Neural progenitor cell (in vitro differentiated cells): ENCODE measurements at regions not wholly inside any gene's neighbourhood (a gene's known extent, or its start where the extent isn't known, plus 50 kb on each side); places are given as distances from the start of the nearest gene placed in this dataset.

Experiments used
- DNase-seq: peaks from one replicate; pipeline ENCODE4 v3.0.0-alpha.2; 2016; ENCODE audit warnings: low spot score
- H2AFZ ChIP-seq: fragments of 200-600 bp; sonication (generic); replicated peaks from 2 replicates; pipeline ENCODE4 v1.6.1; 2016; ENCODE audit warnings: antibody characterized with exemption
- H3F3A ChIP-seq: fragments of 200-600 bp; sonication (generic); 2 replicates; pipeline ENCODE4 v1.6.1; 2016; ENCODE audit warnings: antibody characterized with exemption, low read depth
- H3K27ac ChIP-seq: fragments of 200-600 bp; sonication (generic); 2 replicates; pipeline ENCODE4 v1.5.1; 2016; ENCODE audit warnings: mild to moderate bottlenecking
- H3K27me3 ChIP-seq: fragments of 200-600 bp; sonication (generic); 2 replicates; pipeline ENCODE4 v1.6.1; 2016; ENCODE audit warnings: mild to moderate bottlenecking, moderate library complexity
- H3K36me3 ChIP-seq: fragments of 200-600 bp; sonication (generic); 2 replicates; pipeline ENCODE4 v1.5.1; 2016
- H3K4me1 ChIP-seq: fragments of 200-600 bp; sonication (generic); 2 replicates; pipeline ENCODE4 v1.6.1; 2016; ENCODE audit warnings: mixed run types
- H3K4me2 ChIP-seq: fragments of 200-600 bp; sonication (generic); 2 replicates; pipeline ENCODE4 v1.6.1; 2016
- H3K4me3 ChIP-seq: fragments of 200-600 bp; sonication (generic); 2 replicates; pipeline ENCODE4 v1.5.1; 2016
- H3K79me2 ChIP-seq: fragments of 200-600 bp; sonication (generic); 2 replicates; pipeline ENCODE4 v1.6.1; 2016; ENCODE audit warnings: low read depth
- H3K9ac ChIP-seq: fragments of 200-600 bp; sonication (generic); 2 replicates; pipeline ENCODE4 v1.6.1; 2016
- H3K9me3 ChIP-seq: fragments of 200-600 bp; sonication (generic); 2 replicates; pipeline ENCODE4 v1.5.1; 2016; ENCODE audit warnings: low read depth
- H4K20me1 ChIP-seq: fragments of 200-600 bp; sonication (generic); 2 replicates; pipeline ENCODE4 v1.6.1; 2016; ENCODE audit warnings: low read depth
- H3K27ac Mint-ChIP-seq: 3 replicates; pipeline ENCODE4 v1.8.0; 2021; ENCODE audit warnings: mixed read lengths
- H3K27me3 Mint-ChIP-seq: 2 replicates; pipeline ENCODE4 v1.8.0; 2022; ENCODE audit warnings: low read depth, mild to moderate bottlenecking, inconsistent platforms, moderate library complexity, mixed read lengths; ENCODE audit not compliant: insufficient read depth
- H3K36me3 Mint-ChIP-seq: 3 replicates; pipeline ENCODE4 v1.8.0; 2021; ENCODE audit warnings: mixed read lengths
- H3K4me1 Mint-ChIP-seq: 3 replicates; pipeline ENCODE4 v1.8.0; 2021; ENCODE audit warnings: mixed read lengths
- H3K4me3 Mint-ChIP-seq: 3 replicates; pipeline ENCODE4 v1.8.0; 2021; ENCODE audit warnings: mild to moderate bottlenecking, moderate library complexity, mixed read lengths
- H3K9me3 Mint-ChIP-seq: 3 replicates; pipeline ENCODE4 v1.8.0; 2020; ENCODE audit warnings: mixed read lengths
- EZH2 ChIP-seq: fragments of 200-600 bp; sonication (generic); IDR thresholded peaks from 2 replicates; pipeline ENCODE4 v1.6.1; 2017; ENCODE audit warnings: antibody characterized with exemption, mild to moderate bottlenecking, moderate library complexity
- EZH2phosphoT487 ChIP-seq: fragments of 200-600 bp; sonication (generic); IDR thresholded peaks from 2 replicates; pipeline ENCODE4 v1.6.1; 2017; ENCODE audit warnings: antibody characterized with exemption
- TF ChIP-seq, protein P1 (sequence below): fragments of 200-600 bp; sonication (generic); IDR thresholded peaks from 2 replicates; pipeline ENCODE4 v1.5.1; 2017; ENCODE audit warnings: antibody characterized with exemption, mild to moderate bottlenecking

DNA sequence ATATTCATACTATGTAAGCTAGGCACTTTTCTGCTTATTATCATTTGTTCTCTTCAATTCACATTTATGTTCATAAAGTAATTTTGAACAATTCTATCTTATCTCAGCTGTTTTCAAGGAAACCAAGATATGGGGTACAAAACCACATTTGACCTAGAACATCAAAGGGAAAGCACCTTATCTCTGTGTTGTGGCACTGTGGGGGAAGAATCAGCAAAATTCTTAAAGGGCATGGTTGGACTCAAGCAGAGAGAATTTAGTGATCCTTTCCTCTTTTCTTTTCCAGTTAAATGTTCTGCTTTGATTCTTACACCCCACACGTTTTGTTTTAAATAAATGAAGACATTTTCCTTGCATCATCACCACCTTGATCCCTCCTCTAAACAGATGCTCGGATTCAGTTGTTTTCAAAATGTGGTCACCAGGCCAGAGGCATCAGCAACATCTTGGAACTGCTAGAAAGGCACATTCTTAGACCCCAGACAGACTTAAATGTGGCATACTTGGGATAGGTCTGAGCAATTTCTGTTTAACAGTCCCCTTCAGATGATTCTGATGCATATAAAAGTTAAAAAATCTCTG lies 128.4 kb upstream of the TP63 start:
- no peaks in the 10 kb centered on the region for H3K36me3 Mint-ChIP-seq
- Histone ChIP-seq H3K4me1 (no peaks in the 10 kb centered on the region), H4K20me1 (no peaks in the 10 kb centered on the region), H3K4me2 (no peak overlapping the region), H3K27me3 (no peaks in the 10 kb centered on the region), H3K9me3 (no peaks in the 10 kb centered on the region), H3K79me2 (no peaks in the 10 kb centered on the region), H2AFZ (no peak overlapping the region), H3K4me3 (no peak overlapping the region), H3K36me3 (no peaks in the 10 kb centered on the region), H3K27ac (no peak overlapping the region), H3K9ac (no peak overlapping the region), H3F3A (no peaks in the 10 kb centered on the region)
- H3K27ac Mint-ChIP-seq: no peak overlapping the region
- peaks cover 2% of the 10 kb centered on the region for H3K27me3 Mint-ChIP-seq
- no peaks in the 10 kb centered on the region for H3K4me1 Mint-ChIP-seq
- TF ChIP-seq EZH2phosphoT487 (no peak), EZH2 (no peak)
- TF ChIP-seq, protein P1, sequence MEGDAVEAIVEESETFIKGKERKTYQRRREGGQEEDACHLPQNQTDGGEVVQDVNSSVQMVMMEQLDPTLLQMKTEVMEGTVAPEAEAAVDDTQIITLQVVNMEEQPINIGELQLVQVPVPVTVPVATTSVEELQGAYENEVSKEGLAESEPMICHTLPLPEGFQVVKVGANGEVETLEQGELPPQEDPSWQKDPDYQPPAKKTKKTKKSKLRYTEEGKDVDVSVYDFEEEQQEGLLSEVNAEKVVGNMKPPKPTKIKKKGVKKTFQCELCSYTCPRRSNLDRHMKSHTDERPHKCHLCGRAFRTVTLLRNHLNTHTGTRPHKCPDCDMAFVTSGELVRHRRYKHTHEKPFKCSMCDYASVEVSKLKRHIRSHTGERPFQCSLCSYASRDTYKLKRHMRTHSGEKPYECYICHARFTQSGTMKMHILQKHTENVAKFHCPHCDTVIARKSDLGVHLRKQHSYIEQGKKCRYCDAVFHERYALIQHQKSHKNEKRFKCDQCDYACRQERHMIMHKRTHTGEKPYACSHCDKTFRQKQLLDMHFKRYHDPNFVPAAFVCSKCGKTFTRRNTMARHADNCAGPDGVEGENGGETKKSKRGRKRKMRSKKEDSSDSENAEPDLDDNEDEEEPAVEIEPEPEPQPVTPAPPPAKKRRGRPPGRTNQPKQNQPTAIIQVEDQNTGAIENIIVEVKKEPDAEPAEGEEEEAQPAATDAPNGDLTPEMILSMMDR: no peak
- DNase-seq: no peak
- no peaks in the 10 kb centered on the region for H3K9me3 Mint-ChIP-seq
- no peak overlapping the region for H3K4me3 Mint-ChIP-seq

DNA sequence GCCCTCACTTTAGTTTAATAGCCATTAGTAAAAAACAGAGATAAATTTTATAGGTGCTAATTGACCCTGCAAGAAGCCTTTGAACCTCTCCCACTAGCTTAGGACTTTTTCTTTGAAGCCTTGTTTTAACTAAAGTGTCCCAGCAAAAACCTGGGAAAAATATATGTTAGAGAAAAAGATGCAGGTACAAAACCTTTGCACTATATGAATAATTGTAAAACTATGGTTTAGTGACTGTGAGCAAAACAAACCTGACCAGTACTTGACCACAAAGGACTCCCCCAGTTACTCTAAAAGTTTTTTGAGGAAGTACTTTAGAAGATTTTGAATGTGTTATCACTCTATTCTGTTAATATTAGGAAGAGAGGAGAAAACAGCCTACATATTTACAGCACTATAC lies 123.3 kb upstream of the TP63 start:
- Histone ChIP-seq H3K27ac (no peak overlapping the region), H3K79me2 (no peaks in the 10 kb centered on the region), H3K9ac (no peak overlapping the region), H3K27me3 (no peaks in the 10 kb centered on the region), H4K20me1 (no peaks in the 10 kb centered on the region), H3K4me3 (no peak overlapping the region), H3F3A (no peaks in the 10 kb centered on the region), H3K36me3 (no peaks in the 10 kb centered on the region), H3K9me3 (no peaks in the 10 kb centered on the region), H3K4me2 (no peak overlapping the region), H3K4me1 (no peaks in the 10 kb centered on the region), H2AFZ (no peak overlapping the region)
- no peak overlapping the region for H3K4me3 Mint-ChIP-seq
- no peak for TF ChIP-seq EZH2phosphoT487
- TF ChIP-seq, protein P1: no peak
- TF ChIP-seq EZH2: no peak
- H3K4me1 Mint-ChIP-seq: no peaks in the 10 kb centered on the region
- no peak overlapping the region for H3K27ac Mint-ChIP-seq
- no peaks in the 10 kb centered on the region for H3K36me3 Mint-ChIP-seq
- no peaks in the 10 kb centered on the region for H3K9me3 Mint-ChIP-seq
- no peaks in the 10 kb centered on the region for H3K27me3 Mint-ChIP-seq
- DNase-seq: no peak

DNA sequence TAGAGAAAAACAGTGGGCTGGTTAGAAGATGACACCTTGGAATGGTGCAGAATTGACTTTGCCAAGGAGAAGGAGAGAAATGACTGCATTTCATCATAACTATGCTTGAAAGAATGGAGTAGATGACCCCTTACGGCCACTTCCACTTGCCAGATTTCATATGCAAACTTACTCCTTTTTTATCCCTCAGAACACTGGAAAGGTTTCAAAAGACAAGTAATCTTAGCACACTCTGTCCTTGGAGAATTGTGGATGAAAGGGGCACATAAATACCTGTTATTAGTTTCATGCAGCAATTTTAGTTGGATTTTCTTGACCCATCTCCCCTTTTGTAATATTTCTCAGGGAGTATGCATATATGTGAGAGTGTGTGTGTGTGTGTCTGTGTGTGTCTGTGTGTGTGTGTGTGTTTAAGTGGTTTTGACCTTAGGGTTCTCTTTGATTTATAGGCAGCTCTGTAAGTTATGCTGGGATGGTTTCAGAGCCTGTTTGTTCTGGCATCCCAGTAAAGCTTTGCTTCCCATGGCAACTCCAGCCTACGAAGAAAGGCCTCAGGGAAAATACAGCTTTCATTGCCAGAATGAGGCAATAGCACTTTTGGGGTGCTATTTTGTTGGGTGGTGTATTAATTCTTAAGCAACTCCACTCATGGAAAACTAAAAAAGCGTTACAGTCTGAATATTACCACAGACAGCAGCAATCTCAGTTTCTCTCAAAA lies 122.2 kb upstream of the TP63 start:
- Histone ChIP-seq H2AFZ (no peak overlapping the region), H3K79me2 (no peaks in the 10 kb centered on the region), H3K9me3 (no peaks in the 10 kb centered on the region), H3K4me1 (no peaks in the 10 kb centered on the region), H3K4me3 (no peak overlapping the region), H3K27ac (no peak overlapping the region), H4K20me1 (no peaks in the 10 kb centered on the region), H3K4me2 (no peak overlapping the region), H3K9ac (no peak overlapping the region), H3K27me3 (no peaks in the 10 kb centered on the region), H3F3A (no peaks in the 10 kb centered on the region), H3K36me3 (no peaks in the 10 kb centered on the region)
- Mint-ChIP-seq H3K4me3 (no peak overlapping the region), H3K9me3 (no peaks in the 10 kb centered on the region), H3K4me1 (no peaks in the 10 kb centered on the region), H3K27me3 (no peaks in the 10 kb centered on the region), H3K36me3 (no peaks in the 10 kb centered on the region), H3K27ac (no peak overlapping the region)
- DNase-seq: no peak
- no peak for TF ChIP-seq EZH2
- TF ChIP-seq, protein P1: no peak
- TF ChIP-seq EZH2phosphoT487: no peak
